Activated CD4-positive, alpha-beta memory T cell treated with anti-CD3 and anti-CD28 coated beads for 36 hours (primary cell): ENCODE measurements at regions not wholly inside any gene's neighbourhood (a gene's known extent, or its start where the extent isn't known, plus 50 kb on each side); places are given as distances from the start of the nearest gene placed in this dataset.

Experiments used
- CTCF ChIA-PET: fragments of 350-600 bp; sonication (Branson Sonifier 250); formaldehyde crosslinking; loops from one replicate; lab custom pipeline; 2021; ENCODE audit warnings: antibody characterized with exemption, inconsistent platforms; lab: Charles Lee
- POLR2A ChIA-PET: fragments of 350-600 bp; sonication (Branson Sonifier 250); formaldehyde crosslinking; loops from one replicate; lab custom pipeline; 2021; ENCODE audit warnings: antibody characterized with exemption; lab: Charles Lee
- DNase-seq: peaks from one replicate; pipeline ENCODE4 v3.0.0-alpha.2; 2020
- H3K27ac Mint-ChIP-seq: one replicate; pipeline ENCODE4 v1.8.0; 2021; ENCODE audit warnings: mixed read lengths
- H3K27me3 Mint-ChIP-seq: one replicate; pipeline ENCODE4 v1.8.0; 2021; ENCODE audit warnings: mixed read lengths
- H3K36me3 Mint-ChIP-seq: one replicate; pipeline ENCODE4 v1.8.0; 2021; ENCODE audit warnings: mixed read lengths
- H3K4me1 Mint-ChIP-seq: one replicate; pipeline ENCODE4 v1.8.0; 2021; ENCODE audit warnings: low read depth, mixed read lengths
- H3K4me3 Mint-ChIP-seq: one replicate; pipeline ENCODE4 v1.8.0; 2021; ENCODE audit warnings: mild to moderate bottlenecking, mixed read lengths
- H3K9me3 Mint-ChIP-seq: one replicate; pipeline ENCODE4 v1.8.0; 2021; ENCODE audit warnings: mixed read lengths
- intact Hi-C: fragments of 100-400 bp; cut with micrococcal nuclease; formaldehyde crosslinking; loops from one replicate; pipeline ENCODE4 v1.15.1; 2023

- no peak for DNase-seq
- Mint-ChIP-seq H3K27me3 (no peaks in the 10 kb centered on the region), H3K4me3 (no peak overlapping the region), H3K27ac (no peak overlapping the region), H3K36me3 (no peaks in the 10 kb centered on the region), H3K4me1 (no peaks in the 10 kb centered on the region), H3K9me3 (peaks cover 9% of the 10 kb centered on the region)
- intact Hi-C loops, result no loop called here
- ChIA-PET POLR2A (no interaction called here), CTCF (no interaction called here)
Measured at GRCh38 chr14:85041618-85042017, 488.3 kb upstream of the FLRT2 start.

GRCh38 chr14:85042301-85042700 is 487.6 kb upstream of the FLRT2 start:
- ChIA-PET CTCF (no interaction called here), POLR2A (no interaction called here)
- Mint-ChIP-seq H3K4me3 (no peak overlapping the region), H3K27ac (no peak overlapping the region), H3K4me1 (no peaks in the 10 kb centered on the region), H3K27me3 (no peaks in the 10 kb centered on the region), H3K9me3 (peaks cover 15% of the 10 kb centered on the region), H3K36me3 (no peaks in the 10 kb centered on the region)
- no peak for DNase-seq
- intact Hi-C loops, result no loop called here

- Mint-ChIP-seq H3K36me3 (no peaks in the 10 kb centered on the region), H3K9me3 (peaks cover 43% of the 10 kb centered on the region), H3K27ac (no peak overlapping the region), H3K4me3 (no peak overlapping the region), H3K4me1 (no peaks in the 10 kb centered on the region), H3K27me3 (no peaks in the 10 kb centered on the region)
- ChIA-PET POLR2A (no interaction called here), CTCF (no interaction called here)
- intact Hi-C loops, result no loop called here
- no peak for DNase-seq
Measured at GRCh38 chr14:85050180-85050579, 479.8 kb upstream of the FLRT2 start.

DNA sequence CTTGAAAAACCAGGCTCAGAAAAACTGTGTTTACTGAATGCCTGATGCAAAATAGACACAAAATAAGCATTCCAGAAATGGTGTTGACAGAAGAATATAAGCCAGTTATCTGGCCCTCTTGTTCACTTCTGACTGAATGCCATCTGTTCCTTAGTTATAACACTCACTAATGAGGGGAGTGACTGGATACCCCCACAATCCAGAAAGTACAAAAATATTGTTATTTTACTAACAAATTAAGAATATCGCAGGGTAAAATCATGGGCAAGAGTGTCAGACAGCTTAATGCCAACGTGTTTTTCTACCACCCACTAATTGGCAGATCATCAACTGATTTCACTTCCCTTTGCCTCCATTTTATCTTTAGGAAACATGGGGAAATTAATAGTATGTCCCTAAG is 477.3 kb upstream of the FLRT2 start:
- no peak overlapping the region for H3K27ac Mint-ChIP-seq
- H3K4me3 Mint-ChIP-seq, result no peak overlapping the region
- H3K27me3 Mint-ChIP-seq, result no peaks in the 10 kb centered on the region
- intact Hi-C loops, result no loop called here
- ChIA-PET CTCF (no interaction called here), POLR2A (no interaction called here)
- no peak for DNase-seq
- no peaks in the 10 kb centered on the region for H3K36me3 Mint-ChIP-seq
- peaks cover 39% of the 10 kb centered on the region for H3K9me3 Mint-ChIP-seq
- H3K4me1 Mint-ChIP-seq, result no peaks in the 10 kb centered on the region

GRCh38 chr14:85054178-85054577 is 475.8 kb upstream of the FLRT2 start:
- no peaks in the 10 kb centered on the region for H3K27me3 Mint-ChIP-seq
- CTCF ChIA-PET, result no interaction called here
- no peaks in the 10 kb centered on the region for H3K4me1 Mint-ChIP-seq
- peaks cover 39% of the 10 kb centered on the region for H3K9me3 Mint-ChIP-seq
- no peak overlapping the region for H3K4me3 Mint-ChIP-seq
- no peaks in the 10 kb centered on the region for H3K36me3 Mint-ChIP-seq
- no peak overlapping the region for H3K27ac Mint-ChIP-seq
- intact Hi-C loops, result no loop called here
- DNase-seq, result no peak
- POLR2A ChIA-PET, result no interaction called here

- peaks cover 37% of the 10 kb centered on the region for H3K9me3 Mint-ChIP-seq
- intact Hi-C loops, result no loop called here
- no peak for DNase-seq
- H3K4me3 Mint-ChIP-seq, result no peak overlapping the region
- no peaks in the 10 kb centered on the region for H3K4me1 Mint-ChIP-seq
- H3K36me3 Mint-ChIP-seq, result no peaks in the 10 kb centered on the region
- no peak overlapping the region for H3K27ac Mint-ChIP-seq
- POLR2A ChIA-PET, result no interaction called here
- CTCF ChIA-PET, result no interaction called here
- H3K27me3 Mint-ChIP-seq, result no peaks in the 10 kb centered on the region
Measured at GRCh38 chr14:85056267-85056666, 473.7 kb upstream of the FLRT2 start.

- H3K27ac Mint-ChIP-seq, result no peak overlapping the region
- POLR2A ChIA-PET, result no interaction called here
Measured at GRCh38 chr14:85057221-85057620, 472.7 kb upstream of the FLRT2 start.

DNA sequence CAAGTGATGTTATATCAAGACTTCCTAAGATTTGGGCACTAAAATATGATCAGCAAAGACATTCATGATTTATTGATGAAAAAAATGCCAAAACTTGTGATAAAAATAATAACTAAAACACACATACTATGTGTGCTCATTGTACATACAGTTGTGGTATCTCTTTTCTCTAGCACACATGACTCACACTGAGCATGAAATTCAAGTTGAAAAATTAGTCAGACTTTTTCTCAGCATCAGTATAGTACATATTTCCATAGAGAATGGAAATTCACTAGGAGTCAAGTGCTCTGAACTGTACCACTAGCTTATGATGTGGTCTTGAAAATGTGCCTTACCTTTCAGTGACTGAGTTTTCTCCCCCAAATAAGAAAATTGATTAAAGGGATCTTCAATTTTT is 471.8 kb upstream of the FLRT2 start:
- DNase-seq, result no peak
- ChIA-PET CTCF (no interaction called here), POLR2A (no interaction called here)

More at GRCh38 chr14:85057221-85057620, 472.7 kb upstream of the FLRT2 start:
- Mint-ChIP-seq H3K4me3 (no peak overlapping the region), H3K9me3 (peaks cover 40% of the 10 kb centered on the region), H3K36me3 (no peaks in the 10 kb centered on the region), H3K27me3 (no peaks in the 10 kb centered on the region), H3K4me1 (no peaks in the 10 kb centered on the region)
- CTCF ChIA-PET, result no interaction called here
- DNase-seq, result no peak
- intact Hi-C loops, result no loop called here

GRCh38 chr14:85060121-85060520 is 469.8 kb upstream of the FLRT2 start:
- ChIA-PET CTCF (no interaction called here), POLR2A (no interaction called here)
- no peaks in the 10 kb centered on the region for H3K36me3 Mint-ChIP-seq
- H3K4me3 Mint-ChIP-seq, result no peak overlapping the region
- H3K27ac Mint-ChIP-seq, result no peak overlapping the region
- no peak for DNase-seq
- intact Hi-C loops, result no loop called here
- H3K9me3 Mint-ChIP-seq, result peaks cover 18% of the 10 kb centered on the region
- no peaks in the 10 kb centered on the region for H3K27me3 Mint-ChIP-seq
- H3K4me1 Mint-ChIP-seq, result no peaks in the 10 kb centered on the region

More for the DNA sequence above, 471.8 kb upstream of the FLRT2 start:
- H3K9me3 Mint-ChIP-seq, result peaks cover 36% of the 10 kb centered on the region
- no peak overlapping the region for H3K27ac Mint-ChIP-seq
- no peaks in the 10 kb centered on the region for H3K4me1 Mint-ChIP-seq
- no peaks in the 10 kb centered on the region for H3K36me3 Mint-ChIP-seq
- intact Hi-C loops, result no loop called here
- no peaks in the 10 kb centered on the region for H3K27me3 Mint-ChIP-seq
- H3K4me3 Mint-ChIP-seq, result no peak overlapping the region

DNA sequence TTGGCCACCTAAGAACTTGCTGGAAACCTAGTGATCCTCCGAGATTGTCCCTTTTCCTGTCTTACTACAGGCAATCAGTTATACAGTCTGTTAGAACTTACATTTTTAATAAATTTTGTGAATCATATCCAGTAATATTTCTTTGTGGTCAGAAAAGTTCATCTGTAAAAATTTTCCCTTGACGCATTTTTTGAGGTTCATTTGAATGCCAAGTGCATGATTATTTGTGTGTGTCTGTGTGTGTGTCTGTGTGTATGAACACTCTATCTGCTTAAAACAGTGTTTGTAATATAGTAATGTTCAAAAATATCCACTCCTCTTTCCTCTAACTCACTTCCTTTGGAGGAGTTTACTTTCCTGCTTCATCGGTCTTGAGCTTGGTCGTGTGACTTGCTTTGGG is 468.7 kb upstream of the FLRT2 start:
- H3K27ac Mint-ChIP-seq, result no peak overlapping the region
- ChIA-PET CTCF (no interaction called here), POLR2A (no interaction called here)
- no peaks in the 10 kb centered on the region for H3K4me1 Mint-ChIP-seq
- H3K4me3 Mint-ChIP-seq, result no peak overlapping the region
- H3K9me3 Mint-ChIP-seq, result peaks cover 12% of the 10 kb centered on the region
- H3K27me3 Mint-ChIP-seq, result no peaks in the 10 kb centered on the region
- intact Hi-C loops, result no loop called here
- H3K36me3 Mint-ChIP-seq, result no peaks in the 10 kb centered on the region
- DNase-seq, result no peak

DNA sequence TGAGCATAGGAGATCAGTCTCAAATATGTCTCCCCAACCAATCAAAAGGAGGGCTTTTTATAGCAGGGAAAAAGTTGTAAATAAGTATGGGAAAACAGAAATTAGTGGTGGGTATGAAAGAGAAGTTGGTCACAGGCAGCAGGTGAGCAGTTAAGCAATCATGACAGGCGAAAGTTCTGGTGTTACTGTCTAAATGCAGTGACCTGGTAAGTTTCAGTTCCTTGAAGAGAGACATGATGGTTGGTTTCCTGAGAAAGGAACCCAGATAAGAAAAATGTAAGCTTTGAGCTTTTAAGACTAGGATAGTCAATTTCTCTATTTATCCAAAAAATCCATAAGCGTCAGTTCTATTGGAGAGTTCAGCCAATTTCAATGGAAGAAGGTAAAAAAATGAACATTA is 466.2 kb upstream of the FLRT2 start:
- peaks cover 12% of the 10 kb centered on the region for H3K9me3 Mint-ChIP-seq
- H3K4me1 Mint-ChIP-seq, result no peaks in the 10 kb centered on the region
- intact Hi-C loops, result no loop called here
- POLR2A ChIA-PET, result no interaction called here
- no peaks in the 10 kb centered on the region for H3K27me3 Mint-ChIP-seq
- H3K36me3 Mint-ChIP-seq, result no peaks in the 10 kb centered on the region
- no peak for DNase-seq
- CTCF ChIA-PET, result no interaction called here
- H3K4me3 Mint-ChIP-seq, result no peak overlapping the region
- no peak overlapping the region for H3K27ac Mint-ChIP-seq

- intact Hi-C loops, result no loop called here
- DNase-seq, result no peak
- Mint-ChIP-seq H3K4me3 (no peak overlapping the region), H3K9me3 (peaks cover 10% of the 10 kb centered on the region), H3K4me1 (no peaks in the 10 kb centered on the region), H3K36me3 (no peaks in the 10 kb centered on the region), H3K27me3 (no peaks in the 10 kb centered on the region), H3K27ac (no peak overlapping the region)
- POLR2A ChIA-PET, result no interaction called here
- CTCF ChIA-PET, result no interaction called here
Measured at GRCh38 chr14:85071447-85071846, 458.5 kb upstream of the FLRT2 start.

DNA sequence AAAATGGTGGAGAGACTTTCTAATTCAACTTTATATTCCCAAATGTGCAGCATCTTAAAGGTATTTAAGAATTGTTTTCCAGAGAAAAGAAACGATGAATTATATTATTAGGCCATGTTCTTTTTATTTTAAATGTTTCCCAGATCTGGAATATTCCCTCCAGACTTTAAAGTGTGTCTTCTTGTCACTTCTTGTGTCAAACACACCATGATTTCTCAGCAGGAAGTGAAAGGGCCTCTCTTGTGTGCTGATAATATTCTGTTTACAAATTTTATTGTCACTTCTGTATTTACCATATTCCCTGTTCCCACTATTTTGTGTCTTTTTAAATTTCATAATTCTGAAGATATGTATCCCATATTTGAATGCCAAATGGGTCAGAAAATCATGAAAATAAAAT is 455.0 kb upstream of the FLRT2 start:
- intact Hi-C loops, result no loop called here
- ChIA-PET CTCF (no interaction called here), POLR2A (no interaction called here)

More for the DNA sequence above, 455.0 kb upstream of the FLRT2 start:
- DNase-seq, result no peak
- Mint-ChIP-seq H3K4me3 (no peak overlapping the region), H3K36me3 (no peaks in the 10 kb centered on the region), H3K27me3 (no peaks in the 10 kb centered on the region), H3K9me3 (peaks cover 12% of the 10 kb centered on the region), H3K27ac (no peak overlapping the region), H3K4me1 (no peaks in the 10 kb centered on the region)
